PC-3 (cell line): ENCODE measurements at regions not wholly inside any gene's neighbourhood (a gene's known extent, or its start where the extent isn't known, plus 50 kb on each side); places are given as distances from the start of the nearest gene placed in this dataset.

ENCODE experiments used
- ATAC-seq: fragments of 200-7000 bp; cut with Tn5 transposase; 2 replicates; pipeline ENCODE4 v1.9.1; 2020; ENCODE audit warnings: mild to moderate bottlenecking, moderate library complexity
- BruUV-seq: library from RNA; stranded (reverse); fragments of 400-500 nt; replicated peaks from 2 replicates; lab custom pipeline; 2021; lab: Mats Ljungman, UMichigan
- CTCF ChIA-PET: fragments of 300-600 bp; sonication (Branson Sonifier 250); formaldehyde crosslinking; loops from one replicate; lab custom pipeline; 2022; ENCODE audit warnings: antibody characterized with exemption; lab: Charles Lee
- POLR2A ChIA-PET: fragments of 300-600 bp; sonication (Branson Sonifier 250); formaldehyde crosslinking; loops from one replicate; lab custom pipeline; 2022; ENCODE audit warnings: antibody characterized with exemption; ENCODE audit not compliant: unreplicated experiment; lab: Charles Lee
- DNase-seq: peaks from one replicate; pipeline ENCODE4 v3.0.0-alpha.2; 2015
- H2AFZ ChIP-seq: fragments of 300-600 bp; sonication (generic); 2 replicates; pipeline ENCODE4 v1.6.0; 2016; ENCODE audit warnings: antibody characterized with exemption, low read length
- H3F3A ChIP-seq: fragments of 300-600 bp; sonication (generic); one replicate; pipeline ENCODE4 v1.6.0; 2017; ENCODE audit warnings: antibody characterized with exemption, low read length, control low read depth, mild to moderate bottlenecking; ENCODE audit not compliant: unreplicated experiment
- H3K27ac ChIP-seq: fragments of 300-600 bp; sonication (generic); 2 replicates; pipeline ENCODE4 v1.5.1; 2016; ENCODE audit warnings: mild to moderate bottlenecking, low read length
- H3K27me3 ChIP-seq: fragments of 300-600 bp; sonication (generic); 2 replicates; pipeline ENCODE4 v1.6.1; 2016; ENCODE audit warnings: low read length, mixed read lengths
- H3K36me3 ChIP-seq: fragments of 300-600 bp; sonication (generic); 2 replicates; pipeline ENCODE4 v1.6.1; 2016; ENCODE audit warnings: low read depth, mixed run types, low read length, mixed read lengths
- H3K4me1 ChIP-seq: fragments of 300-600 bp; sonication (generic); 2 replicates; pipeline ENCODE4 v1.5.1; 2016; ENCODE audit warnings: low read length; ENCODE audit not compliant: insufficient read depth
- H3K4me2 ChIP-seq: fragments of 300-600 bp; sonication (generic); 2 replicates; pipeline ENCODE4 v1.6.0; 2016; ENCODE audit warnings: low read length
- H3K4me3 ChIP-seq: fragments of 300-600 bp; sonication (generic); 2 replicates; pipeline ENCODE4 v1.5.1; 2016; ENCODE audit warnings: mild to moderate bottlenecking, low read length, mixed read lengths
- H3K79me2 ChIP-seq: fragments of 300-600 bp; sonication (generic); 2 replicates; pipeline ENCODE4 v1.6.1; 2017; ENCODE audit warnings: low read length, mixed read lengths
- H3K9ac ChIP-seq: fragments of 300-600 bp; sonication (generic); 2 replicates; pipeline ENCODE4 v1.6.0; 2016; ENCODE audit warnings: mild to moderate bottlenecking, low read length
- H3K9me2 ChIP-seq: fragments of 300-600 bp; sonication (generic); replicated peaks from 2 replicates; pipeline ENCODE4 v1.6.1; 2016; ENCODE audit warnings: mixed run types, low read length, mixed read lengths
- H3K9me3 ChIP-seq: fragments of 300-600 bp; sonication (generic); 2 replicates; pipeline ENCODE4 v1.6.1; 2016; ENCODE audit warnings: low read length, mixed read lengths
- H4K20me1 ChIP-seq: fragments of 300-600 bp; sonication (generic); 2 replicates; pipeline ENCODE4 v1.6.1; 2016; ENCODE audit warnings: low read length, mixed read lengths
- EZH2 ChIP-seq: fragments of 300-600 bp; sonication (generic); IDR thresholded peaks from one replicate; pipeline ENCODE4 v1.6.1; 2017; ENCODE audit warnings: antibody characterized with exemption, mild to moderate bottlenecking, low read length; ENCODE audit not compliant: unreplicated experiment
- EZH2phosphoT487 ChIP-seq: fragments of 300-600 bp; sonication (generic); IDR thresholded peaks from 2 replicates; pipeline ENCODE4 v1.6.1; 2018; ENCODE audit warnings: mild to moderate bottlenecking, antibody characterized with exemption, low read length, borderline replicate concordance
- intact Hi-C: fragments of 100-400 bp; cut with micrococcal nuclease; formaldehyde crosslinking; loops from 2 replicates; pipeline ENCODE4 v1.9.0; 2023
- TF ChIP-seq, protein P1 (sequence below): fragments of 300-600 bp; sonication (generic); conservative IDR thresholded peaks from 2 replicates; pipeline ENCODE4 v1.5.1; 2017; ENCODE audit warnings: antibody characterized with exemption, low read depth, mild to moderate bottlenecking, low read length

DNA sequence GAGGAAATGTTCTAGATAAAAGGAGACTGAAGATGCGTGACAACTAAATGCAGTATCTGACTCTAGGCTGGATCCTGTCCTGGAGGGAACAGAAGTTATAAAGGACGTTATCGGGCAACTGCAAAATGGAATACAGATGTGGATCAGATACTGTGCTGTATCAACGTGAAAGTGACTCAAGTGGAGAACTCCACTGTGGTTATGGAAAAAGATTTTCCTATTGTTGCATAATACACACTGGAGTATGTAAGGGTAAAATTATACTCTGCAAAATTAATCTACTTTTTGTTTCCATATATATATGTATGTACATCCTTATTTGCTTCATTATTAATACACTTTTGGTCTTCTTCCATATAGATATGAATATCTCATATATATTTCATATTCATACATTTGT lies 654.0 kb downstream of the QKI start:
- ChIA-PET POLR2A (no interaction called here), CTCF (no interaction called here)
- BruUV-seq, result no TSS peak
- H3K4me2 ChIP-seq, result no peak overlapping the region
- no peaks in the 10 kb centered on the region for H3K79me2 ChIP-seq
- H3K27me3 ChIP-seq, result no peaks in the 10 kb centered on the region
- H4K20me1 ChIP-seq, result no peaks in the 10 kb centered on the region
- H2AFZ ChIP-seq, result no peak overlapping the region
- no peaks in the 10 kb centered on the region for H3K4me1 ChIP-seq
- TF ChIP-seq EZH2 (no peak), EZH2phosphoT487 (no peak)
- TF ChIP-seq, protein P1, sequence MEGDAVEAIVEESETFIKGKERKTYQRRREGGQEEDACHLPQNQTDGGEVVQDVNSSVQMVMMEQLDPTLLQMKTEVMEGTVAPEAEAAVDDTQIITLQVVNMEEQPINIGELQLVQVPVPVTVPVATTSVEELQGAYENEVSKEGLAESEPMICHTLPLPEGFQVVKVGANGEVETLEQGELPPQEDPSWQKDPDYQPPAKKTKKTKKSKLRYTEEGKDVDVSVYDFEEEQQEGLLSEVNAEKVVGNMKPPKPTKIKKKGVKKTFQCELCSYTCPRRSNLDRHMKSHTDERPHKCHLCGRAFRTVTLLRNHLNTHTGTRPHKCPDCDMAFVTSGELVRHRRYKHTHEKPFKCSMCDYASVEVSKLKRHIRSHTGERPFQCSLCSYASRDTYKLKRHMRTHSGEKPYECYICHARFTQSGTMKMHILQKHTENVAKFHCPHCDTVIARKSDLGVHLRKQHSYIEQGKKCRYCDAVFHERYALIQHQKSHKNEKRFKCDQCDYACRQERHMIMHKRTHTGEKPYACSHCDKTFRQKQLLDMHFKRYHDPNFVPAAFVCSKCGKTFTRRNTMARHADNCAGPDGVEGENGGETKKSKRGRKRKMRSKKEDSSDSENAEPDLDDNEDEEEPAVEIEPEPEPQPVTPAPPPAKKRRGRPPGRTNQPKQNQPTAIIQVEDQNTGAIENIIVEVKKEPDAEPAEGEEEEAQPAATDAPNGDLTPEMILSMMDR, result no peak
- DNase-seq (no peak), ATAC-seq (no peak)
- H3K4me3 ChIP-seq, result no peak overlapping the region
- no peaks in the 10 kb centered on the region for H3K9me3 ChIP-seq
- no peak overlapping the region for H3K9ac ChIP-seq
- H3F3A ChIP-seq, result no peaks in the 10 kb centered on the region
- H3K9me2 ChIP-seq, result no peaks in the 10 kb centered on the region
- no peaks in the 10 kb centered on the region for H3K36me3 ChIP-seq
- intact Hi-C loops, result no loop called here
- H3K27ac ChIP-seq, result no peak overlapping the region

DNA sequence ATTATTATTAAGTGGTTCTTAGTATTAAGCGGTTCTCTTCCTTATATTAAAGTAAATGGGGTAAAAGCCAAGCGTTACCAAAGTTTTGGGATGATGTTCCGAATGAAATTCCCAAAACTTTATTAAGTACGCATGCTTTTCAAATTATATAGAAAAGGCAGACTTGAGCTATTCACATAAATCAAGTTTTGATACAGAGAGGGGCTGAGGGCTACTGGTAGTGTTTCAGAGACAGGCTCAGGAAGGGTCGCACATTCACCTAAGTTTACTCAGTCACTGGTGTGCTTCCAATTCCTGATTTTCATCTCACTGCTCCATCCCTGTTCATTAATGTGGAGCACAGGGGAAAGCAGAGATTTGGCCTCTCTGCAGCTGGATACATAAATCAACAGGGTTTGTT lies 652.2 kb downstream of the QKI start:
- Histone ChIP-seq H3K9me2 (no peaks in the 10 kb centered on the region), H3K4me2 (no peak overlapping the region), H3K4me3 (no peak overlapping the region), H2AFZ (no peak overlapping the region), H3K27me3 (no peaks in the 10 kb centered on the region), H3K9me3 (no peaks in the 10 kb centered on the region), H3K36me3 (no peaks in the 10 kb centered on the region), H3K4me1 (no peaks in the 10 kb centered on the region), H4K20me1 (no peaks in the 10 kb centered on the region), H3F3A (no peaks in the 10 kb centered on the region), H3K27ac (no peak overlapping the region), H3K79me2 (no peaks in the 10 kb centered on the region), H3K9ac (no peak overlapping the region)
- no peak for TF ChIP-seq EZH2
- TF ChIP-seq, protein P1, result no peak
- TF ChIP-seq EZH2phosphoT487, result no peak
- DNase-seq (no peak), ATAC-seq (no peak)
- CTCF ChIA-PET, result no interaction called here
- no TSS peak for BruUV-seq
- intact Hi-C loops, result no loop called here
- POLR2A ChIA-PET, result no interaction called here

DNA sequence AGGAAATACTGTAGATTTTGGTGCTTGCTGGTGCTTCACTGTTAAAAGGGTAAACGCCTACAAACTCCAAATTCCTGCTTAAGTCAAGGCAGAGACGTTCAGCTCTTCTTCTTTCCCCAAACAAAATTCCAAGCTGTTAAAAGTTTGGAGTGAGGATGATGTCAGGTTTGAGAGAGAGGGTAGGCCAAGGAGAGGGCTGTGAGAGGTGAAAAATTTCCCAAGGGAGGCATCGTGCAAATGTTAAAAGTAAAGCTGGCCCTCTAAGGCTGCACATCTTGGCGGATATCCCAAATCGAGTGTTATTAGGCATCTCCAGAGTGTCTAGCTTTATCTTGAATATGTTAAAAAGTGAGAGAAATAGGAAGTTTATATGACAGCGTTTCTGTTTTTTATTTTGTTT lies 651.8 kb downstream of the QKI start:
- Histone ChIP-seq H3K4me1 (no peaks in the 10 kb centered on the region), H4K20me1 (no peaks in the 10 kb centered on the region), H3K4me2 (no peak overlapping the region), H3K27me3 (no peaks in the 10 kb centered on the region), H3K9ac (no peak overlapping the region), H3K79me2 (no peaks in the 10 kb centered on the region), H2AFZ (no peak overlapping the region), H3K4me3 (no peak overlapping the region), H3K27ac (no peak overlapping the region), H3K36me3 (no peaks in the 10 kb centered on the region), H3K9me2 (no peaks in the 10 kb centered on the region), H3K9me3 (no peaks in the 10 kb centered on the region), H3F3A (no peaks in the 10 kb centered on the region)
- no peak for ATAC-seq
- ChIA-PET CTCF (no interaction called here), POLR2A (no interaction called here)
- intact Hi-C loops, result no loop called here
- TF ChIP-seq EZH2 (no peak), EZH2phosphoT487 (no peak)
- TF ChIP-seq, protein P1, result no peak
- DNase-seq, result no peak
- no TSS peak for BruUV-seq
